ENCODE measurements at regions not wholly inside any gene's neighbourhood (a gene's known extent, or its start where the extent isn't known, plus 50 kb on each side); places are given as distances from the start of the nearest gene placed in this dataset.
"Not testable (repeated sequence)": the region's sequence is repeated elsewhere in the genome, so short reads cannot be mapped to it uniquely, and the experiment has no call there.

GRCh38 chr9:66781240-66781639 lies 119.3 kb upstream of the ZNF658 start:
- H3K4me2 ChIP-seq (ENCODE audit: insufficient read depth, low read length, poor library complexity, severe bottlenecking); H3K9ac ChIP-seq (ENCODE audit: low read depth, low read length, poor library complexity); H2BK12ac ChIP-seq (ENCODE audit: low read length); H2BK5ac ChIP-seq (ENCODE audit: low read length); H3K4me1 ChIP-seq (ENCODE audit: control insufficient read depth in 2 of 2, insufficient read depth in 1 of 2, low read depth in 1 of 2, low read length in 2 of 2); H2AK5ac ChIP-seq (ENCODE audit: low read depth, low read length); H3K27ac ChIP-seq (replicated peaks; ENCODE audit: low read length); H3K4me3 ChIP-seq (ENCODE audit: low read length in 2 of 2); H2BK120ac ChIP-seq (ENCODE audit: low read depth, low read length); H2BK15ac ChIP-seq (ENCODE audit: low read length); H3K27me3 ChIP-seq (ENCODE audit: control insufficient read depth in 3 of 3, insufficient read depth in 3 of 3, low read depth in 1 of 3, low read length in 3 of 3); H3K79me1 ChIP-seq (ENCODE audit: low read depth, low read length); DNase-seq (ENCODE audit: low spot score); H2AFZ ChIP-seq (ENCODE audit: low read length); H3K9me3 ChIP-seq (replicated peaks in 1 of 2; ENCODE audit: control insufficient read depth in 2 of 2, insufficient read depth in 1 of 2, low read depth in 1 of 2, low read length in 2 of 2); H3K14ac ChIP-seq (ENCODE audit: low read length); H4K8ac ChIP-seq (ENCODE audit: low read depth, low read length); H3K4ac ChIP-seq (ENCODE audit: low read length); H3K18ac ChIP-seq (ENCODE audit: low read length); H3K36me3 ChIP-seq (replicated peaks in 1 of 2; ENCODE audit: control insufficient read depth in 2 of 2, insufficient read depth in 2 of 2, low read length in 2 of 2); H3K23ac ChIP-seq (ENCODE audit: low read depth, low read length, poor library complexity); H4K91ac ChIP-seq (ENCODE audit: low read depth, low read length, poor library complexity): not testable (repeated sequence)
- WGBS, 2 donors (ENCODE audit: extremely low coverage in 2 of 2, insufficient read length in 2 of 2, insufficient replicate concordance in 1 of 2) = no CpG with 5 or more reads among the region's 1 CpG

GRCh38 chr9:66782010-66782409 lies 118.5 kb upstream of the ZNF658 start:
- not testable (repeated sequence) for H3K4ac ChIP-seq (ENCODE audit: low read length); H3K14ac ChIP-seq (ENCODE audit: low read length); H3K4me2 ChIP-seq (ENCODE audit: insufficient read depth, low read length, poor library complexity, severe bottlenecking); H3K36me3 ChIP-seq (replicated peaks in 1 of 2; ENCODE audit: control insufficient read depth in 2 of 2, insufficient read depth in 2 of 2, low read length in 2 of 2); H3K4me1 ChIP-seq (ENCODE audit: control insufficient read depth in 2 of 2, insufficient read depth in 1 of 2, low read depth in 1 of 2, low read length in 2 of 2); H3K79me1 ChIP-seq (ENCODE audit: low read depth, low read length); H2BK5ac ChIP-seq (ENCODE audit: low read length); H2BK12ac ChIP-seq (ENCODE audit: low read length); H3K18ac ChIP-seq (ENCODE audit: low read length); H4K91ac ChIP-seq (ENCODE audit: low read depth, low read length, poor library complexity); H3K23ac ChIP-seq (ENCODE audit: low read depth, low read length, poor library complexity); H3K4me3 ChIP-seq (ENCODE audit: low read length in 2 of 2); H3K27me3 ChIP-seq (ENCODE audit: control insufficient read depth in 3 of 3, insufficient read depth in 3 of 3, low read depth in 1 of 3, low read length in 3 of 3); H2BK15ac ChIP-seq (ENCODE audit: low read length); H3K27ac ChIP-seq (replicated peaks; ENCODE audit: low read length); DNase-seq (ENCODE audit: low spot score); H2AFZ ChIP-seq (ENCODE audit: low read length); H3K9ac ChIP-seq (ENCODE audit: low read depth, low read length, poor library complexity); H2AK5ac ChIP-seq (ENCODE audit: low read depth, low read length); H2BK120ac ChIP-seq (ENCODE audit: low read depth, low read length); H3K9me3 ChIP-seq (replicated peaks in 1 of 2; ENCODE audit: control insufficient read depth in 2 of 2, insufficient read depth in 1 of 2, low read depth in 1 of 2, low read length in 2 of 2); H4K8ac ChIP-seq (ENCODE audit: low read depth, low read length)
- no CpG with 5 or more reads among the region's 6 CpGs for WGBS, 2 donors (ENCODE audit: extremely low coverage in 2 of 2, insufficient read length in 2 of 2, insufficient replicate concordance in 1 of 2)

- not testable (repeated sequence) for H2AFZ ChIP-seq (ENCODE audit: low read length); H2BK12ac ChIP-seq (ENCODE audit: low read length); H3K4me3 ChIP-seq (ENCODE audit: low read length in 2 of 2); H4K8ac ChIP-seq (ENCODE audit: low read depth, low read length); H2AK5ac ChIP-seq (ENCODE audit: low read depth, low read length); H3K4me1 ChIP-seq (ENCODE audit: control insufficient read depth in 2 of 2, insufficient read depth in 1 of 2, low read depth in 1 of 2, low read length in 2 of 2); H3K27me3 ChIP-seq (ENCODE audit: control insufficient read depth in 3 of 3, insufficient read depth in 3 of 3, low read depth in 1 of 3, low read length in 3 of 3); H3K18ac ChIP-seq (ENCODE audit: low read length); H4K91ac ChIP-seq (ENCODE audit: low read depth, low read length, poor library complexity); H3K9ac ChIP-seq (ENCODE audit: low read depth, low read length, poor library complexity); H3K4ac ChIP-seq (ENCODE audit: low read length); H3K23ac ChIP-seq (ENCODE audit: low read depth, low read length, poor library complexity); H3K79me1 ChIP-seq (ENCODE audit: low read depth, low read length); H2BK120ac ChIP-seq (ENCODE audit: low read depth, low read length); H3K36me3 ChIP-seq (replicated peaks in 1 of 2; ENCODE audit: control insufficient read depth in 2 of 2, insufficient read depth in 2 of 2, low read length in 2 of 2); DNase-seq (ENCODE audit: low spot score); H3K14ac ChIP-seq (ENCODE audit: low read length); H3K9me3 ChIP-seq (replicated peaks in 1 of 2; ENCODE audit: control insufficient read depth in 2 of 2, insufficient read depth in 1 of 2, low read depth in 1 of 2, low read length in 2 of 2); H2BK15ac ChIP-seq (ENCODE audit: low read length); H2BK5ac ChIP-seq (ENCODE audit: low read length); H3K27ac ChIP-seq (replicated peaks; ENCODE audit: low read length); H3K4me2 ChIP-seq (ENCODE audit: insufficient read depth, low read length, poor library complexity, severe bottlenecking)
- no CpG with 5 or more reads among the region's 3 CpGs for WGBS, 2 donors (ENCODE audit: extremely low coverage in 2 of 2, insufficient read length in 2 of 2, insufficient replicate concordance in 1 of 2)
These were observed 114.9 kb upstream of the ZNF658 start for GRCh38 chr9:66785603-66786002.

- not testable (repeated sequence) for H3K4ac ChIP-seq (ENCODE audit: low read length); H2AK5ac ChIP-seq (ENCODE audit: low read depth, low read length); DNase-seq (ENCODE audit: low spot score); H3K23ac ChIP-seq (ENCODE audit: low read depth, low read length, poor library complexity); H2BK15ac ChIP-seq (ENCODE audit: low read length); H3K9ac ChIP-seq (ENCODE audit: low read depth, low read length, poor library complexity); H4K8ac ChIP-seq (ENCODE audit: low read depth, low read length); H3K36me3 ChIP-seq (replicated peaks in 1 of 2; ENCODE audit: control insufficient read depth in 2 of 2, insufficient read depth in 2 of 2, low read length in 2 of 2); H3K4me1 ChIP-seq (ENCODE audit: control insufficient read depth in 2 of 2, insufficient read depth in 1 of 2, low read depth in 1 of 2, low read length in 2 of 2); H2AFZ ChIP-seq (ENCODE audit: low read length); H2BK120ac ChIP-seq (ENCODE audit: low read depth, low read length); H3K4me2 ChIP-seq (ENCODE audit: insufficient read depth, low read length, poor library complexity, severe bottlenecking); H2BK5ac ChIP-seq (ENCODE audit: low read length); H3K14ac ChIP-seq (ENCODE audit: low read length); H3K27me3 ChIP-seq (ENCODE audit: control insufficient read depth in 3 of 3, insufficient read depth in 3 of 3, low read depth in 1 of 3, low read length in 3 of 3); H4K91ac ChIP-seq (ENCODE audit: low read depth, low read length, poor library complexity); H3K27ac ChIP-seq (replicated peaks; ENCODE audit: low read length); H3K18ac ChIP-seq (ENCODE audit: low read length); H3K79me1 ChIP-seq (ENCODE audit: low read depth, low read length); H3K9me3 ChIP-seq (replicated peaks in 1 of 2; ENCODE audit: control insufficient read depth in 2 of 2, insufficient read depth in 1 of 2, low read depth in 1 of 2, low read length in 2 of 2); H2BK12ac ChIP-seq (ENCODE audit: low read length); H3K4me3 ChIP-seq (ENCODE audit: low read length in 2 of 2)
- WGBS, 2 donors (ENCODE audit: extremely low coverage in 2 of 2, insufficient read length in 2 of 2, insufficient replicate concordance in 1 of 2) = no CpG with 5 or more reads among the region's 5 CpGs
These were observed 109.3 kb upstream of the ZNF658 start for GRCh38 chr9:66791092-66791750.
